ENCODE measurements at regions not wholly inside any gene's neighbourhood (a gene's known extent, or its start where the extent isn't known, plus 50 kb on each side); places are given as distances from the start of the nearest gene placed in this dataset.

- Histone ChIP-seq H3K4me2 (ENCODE audit: insufficient read depth, low read length) (no peak overlapping the region), H3K79me2 (ENCODE audit: control insufficient read depth, insufficient read depth, low read length) (no peaks in the 10 kb centered on the region), H3K27me3 (ENCODE audit: control insufficient read depth in 2 of 2, insufficient read depth in 2 of 2, low read length in 2 of 2) (no peaks in the 10 kb centered on the region), H3K9me3 (replicated peaks; ENCODE audit: control insufficient read depth, insufficient read depth, low read depth, low read length) (no peaks in the 10 kb centered on the region), H3K9ac (ENCODE audit: insufficient read depth in 1 of 2, low read depth in 2 of 2, low read length in 2 of 2) (no peak overlapping the region), H4K20me1 (replicated peaks; ENCODE audit: control insufficient read depth, insufficient read depth, low read length) (no peaks in the 10 kb centered on the region), H3K4me1 (replicated peaks in 1 of 2; ENCODE audit: control insufficient read depth in 2 of 2, insufficient read depth in 2 of 2, low read length in 2 of 2) (no peaks in the 10 kb centered on the region), H3K36me3 (ENCODE audit: control insufficient read depth, insufficient read depth, low read length) (no peaks in the 10 kb centered on the region), H3K27ac (ENCODE audit: extremely low read depth, low read depth, low read length) (no peak overlapping the region), H3K4me3 (no peak overlapping the region), H2AFZ (ENCODE audit: low read depth, low read length) (no peak overlapping the region), H3K9me1 (ENCODE audit: control insufficient read depth, insufficient read depth, low read length) (no peaks in the 10 kb centered on the region)
- 27% methylated on average over 5 of the region's 5 CpGs for WGBS (ENCODE audit: insufficient coverage, low coverage, missing lambda C conversion rate)
- no peak for TF ChIP-seq IRF1 (CRISPR knock-in tag; IDR thresholded peaks at IDR 0.05; ENCODE audit: borderline replicate concordance)
- TF ChIP-seq, protein P1, sequence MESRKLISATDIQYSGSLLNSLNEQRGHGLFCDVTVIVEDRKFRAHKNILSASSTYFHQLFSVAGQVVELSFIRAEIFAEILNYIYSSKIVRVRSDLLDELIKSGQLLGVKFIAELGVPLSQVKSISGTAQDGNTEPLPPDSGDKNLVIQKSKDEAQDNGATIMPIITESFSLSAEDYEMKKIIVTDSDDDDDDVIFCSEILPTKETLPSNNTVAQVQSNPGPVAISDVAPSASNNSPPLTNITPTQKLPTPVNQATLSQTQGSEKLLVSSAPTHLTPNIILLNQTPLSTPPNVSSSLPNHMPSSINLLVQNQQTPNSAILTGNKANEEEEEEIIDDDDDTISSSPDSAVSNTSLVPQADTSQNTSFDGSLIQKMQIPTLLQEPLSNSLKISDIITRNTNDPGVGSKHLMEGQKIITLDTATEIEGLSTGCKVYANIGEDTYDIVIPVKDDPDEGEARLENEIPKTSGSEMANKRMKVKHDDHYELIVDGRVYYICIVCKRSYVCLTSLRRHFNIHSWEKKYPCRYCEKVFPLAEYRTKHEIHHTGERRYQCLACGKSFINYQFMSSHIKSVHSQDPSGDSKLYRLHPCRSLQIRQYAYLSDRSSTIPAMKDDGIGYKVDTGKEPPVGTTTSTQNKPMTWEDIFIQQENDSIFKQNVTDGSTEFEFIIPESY (CRISPR knock-in tag; IDR thresholded peaks at IDR 0.05) = no peak
- TF ChIP-seq ZBTB12 (CRISPR knock-in tag; IDR thresholded peaks at IDR 0.05) = no peak
- no peak for TF ChIP-seq HNRNPLL (IDR thresholded peaks at IDR 0.05; ENCODE audit: low read depth, low read length, poor library complexity, severe bottlenecking)
- no peak for TF ChIP-seq NFE2 (IDR thresholded peaks at IDR 0.05; ENCODE audit: low read depth)
- TF ChIP-seq ZNF121 (CRISPR knock-in tag; conservative IDR thresholded peaks at IDR 0.05) = no peak
- no peak for TF ChIP-seq KDM4B (IDR thresholded peaks at IDR 0.05; ENCODE audit: borderline replicate concordance in 2 of 2, low read depth in 1 of 2)
- no peak for TF ChIP-seq ZNF444 (CRISPR knock-in tag; IDR thresholded peaks at IDR 0.05)
- no peak for TF ChIP-seq EP300 (IDR thresholded peaks at IDR 0.05; ENCODE audit: low read length)
- TF ChIP-seq ZNF140 (CRISPR knock-in tag; IDR thresholded peaks at IDR 0.05) = no peak
- TF ChIP-seq SMAD3 (CRISPR knock-in tag; conservative IDR thresholded peaks at IDR 0.05) = no peak
- TF ChIP-seq HDAC1 (IDR thresholded peaks at IDR 0.05) = no peak
- TF ChIP-seq SMAD2 (IDR thresholded peaks at IDR 0.05; ENCODE audit: low read depth, low read length) = no peak
- no peak for TF ChIP-seq MECOM (CRISPR knock-in tag; IDR thresholded peaks at IDR 0.05)
- TF ChIP-seq, protein P2, sequence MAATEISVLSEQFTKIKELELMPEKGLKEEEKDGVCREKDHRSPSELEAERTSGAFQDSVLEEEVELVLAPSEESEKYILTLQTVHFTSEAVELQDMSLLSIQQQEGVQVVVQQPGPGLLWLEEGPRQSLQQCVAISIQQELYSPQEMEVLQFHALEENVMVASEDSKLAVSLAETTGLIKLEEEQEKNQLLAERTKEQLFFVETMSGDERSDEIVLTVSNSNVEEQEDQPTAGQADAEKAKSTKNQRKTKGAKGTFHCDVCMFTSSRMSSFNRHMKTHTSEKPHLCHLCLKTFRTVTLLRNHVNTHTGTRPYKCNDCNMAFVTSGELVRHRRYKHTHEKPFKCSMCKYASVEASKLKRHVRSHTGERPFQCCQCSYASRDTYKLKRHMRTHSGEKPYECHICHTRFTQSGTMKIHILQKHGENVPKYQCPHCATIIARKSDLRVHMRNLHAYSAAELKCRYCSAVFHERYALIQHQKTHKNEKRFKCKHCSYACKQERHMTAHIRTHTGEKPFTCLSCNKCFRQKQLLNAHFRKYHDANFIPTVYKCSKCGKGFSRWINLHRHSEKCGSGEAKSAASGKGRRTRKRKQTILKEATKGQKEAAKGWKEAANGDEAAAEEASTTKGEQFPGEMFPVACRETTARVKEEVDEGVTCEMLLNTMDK (IDR thresholded peaks at IDR 0.05; ENCODE audit: borderline replicate concordance, insufficient read depth, low read depth, low read length, poor library complexity, severe bottlenecking) = no peak
- intact Hi-C loops (cut with micrococcal nuclease) (no loop called here), in situ Hi-C loops (cut with MboI) (no loop called here)
- ChIA-PET POLR2A (interaction anchor here (0.9 kb wide), 1 partner anchor 21 kb away, joined by 3 read pairs; no protein-coding TSS in a partner anchor), CTCF (ENCODE audit: low intra/inter-chr PET ratio) (no interaction called here)
- FAIRE-seq (no peak), ATAC-seq (no peak), DNase-seq (ENCODE audit: extremely low read depth in 1 of 4, low spot score in 3 of 4) (no peak)
- no TSS peak for BruUV-seq (replicated peaks)
Observed at GRCh38 chr18:62643181-62643580, 72.2 kb upstream of the PHLPP1 start.

Data from K562 (cell line).